C4-2B (cell line): ENCODE measurements at regions not wholly inside any gene's neighbourhood (a gene's known extent, or its start where the extent isn't known, plus 50 kb on each side); places are given as distances from the start of the nearest gene placed in this dataset.

Experiments
- H3K27ac ChIP-seq: fragments of 450-650 bp; 2 replicates; pipeline ENCODE4 v1.5.1; 2017
- CTCF ChIP-seq: fragments of 450-650 bp; conservative IDR thresholded peaks from 2 replicates; pipeline ENCODE4 v1.5.1; 2017; ENCODE audit warnings: mild to moderate bottlenecking
- ZFX ChIP-seq: fragments of 450-650 bp; IDR thresholded peaks from 2 replicates; pipeline ENCODE4 v1.6.1; 2017

- TF ChIP-seq CTCF (no peak), ZFX (no peak)
- no peak overlapping the region for H3K27ac ChIP-seq
Measured at GRCh38 chr9:118109542-118109941, 405.3 kb downstream of the TLR4 start.

DNA sequence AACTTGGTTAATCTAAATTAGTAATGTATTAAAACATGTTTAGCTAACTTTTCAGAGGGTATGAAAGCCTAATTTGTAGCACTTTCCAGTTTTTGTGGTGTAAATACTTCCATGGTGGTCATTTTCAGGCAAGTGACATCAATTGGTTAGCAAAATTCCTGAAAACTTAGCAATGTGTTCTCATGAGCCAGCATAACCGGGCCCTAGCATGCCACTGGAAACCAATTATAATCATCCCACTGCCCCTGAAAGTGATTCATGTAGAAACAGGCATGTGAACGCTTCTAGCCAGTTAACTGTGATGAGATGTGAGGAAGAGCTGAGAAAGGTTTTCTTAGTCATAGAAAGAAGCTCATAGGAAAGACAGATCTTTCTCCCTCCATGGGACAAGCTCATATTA lies 417.2 kb downstream of the TLR4 start:
- TF ChIP-seq ZFX (no peak), CTCF (no peak)
- H3K27ac ChIP-seq = no peak overlapping the region

GRCh38 chr9:118128313-118128712 lies 424.1 kb downstream of the TLR4 start:
- TF ChIP-seq CTCF = no peak
- TF ChIP-seq ZFX = no peak
- H3K27ac ChIP-seq = no peak overlapping the region

- H3K27ac ChIP-seq = no peak overlapping the region
- TF ChIP-seq ZFX (no peak), CTCF (no peak)
Measured at GRCh38 chr9:118129541-118129940, 425.3 kb downstream of the TLR4 start.

DNA sequence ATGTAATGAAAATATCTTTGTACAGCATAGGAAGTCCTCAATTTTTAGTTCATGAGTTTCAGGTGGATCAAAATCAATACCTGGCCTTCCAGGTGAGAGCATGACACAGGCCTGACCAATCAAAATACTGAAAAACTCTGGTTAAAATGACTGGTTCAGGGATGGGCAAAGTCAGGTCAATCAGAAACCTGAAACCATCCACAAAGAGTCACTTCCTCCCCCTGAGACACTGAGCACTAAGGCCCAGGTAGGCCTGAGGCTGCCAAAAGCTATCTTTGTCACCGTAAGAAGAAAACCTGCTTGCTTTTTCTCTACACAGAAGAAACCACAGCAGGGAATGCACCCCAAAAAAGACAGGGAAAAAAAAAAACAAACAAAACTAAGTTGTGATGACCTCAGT lies 444.8 kb downstream of the TLR4 start:
- no peak overlapping the region for H3K27ac ChIP-seq
- TF ChIP-seq ZFX (no peak), CTCF (no peak)

DNA sequence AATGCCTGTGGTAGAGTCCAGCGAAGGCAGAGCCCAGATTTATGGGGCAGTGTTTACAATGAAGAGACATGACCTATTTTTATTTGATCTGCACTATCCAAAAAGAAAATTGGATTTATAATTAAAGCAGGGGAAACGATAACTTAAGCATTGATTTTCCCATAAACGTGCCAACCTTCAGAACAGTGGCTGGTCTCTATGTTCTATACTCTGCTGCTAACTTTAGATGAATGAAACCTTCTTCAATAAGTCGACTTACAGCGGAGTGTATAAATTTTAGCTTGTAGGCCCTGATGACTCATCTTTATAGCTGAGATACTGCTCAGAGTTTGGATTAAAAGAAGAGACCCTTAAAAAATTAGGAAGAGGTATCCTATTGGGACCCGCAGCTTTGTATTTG lies 452.6 kb downstream of the TLR4 start:
- no peak overlapping the region for H3K27ac ChIP-seq
- TF ChIP-seq ZFX (no peak), CTCF (no peak)

DNA sequence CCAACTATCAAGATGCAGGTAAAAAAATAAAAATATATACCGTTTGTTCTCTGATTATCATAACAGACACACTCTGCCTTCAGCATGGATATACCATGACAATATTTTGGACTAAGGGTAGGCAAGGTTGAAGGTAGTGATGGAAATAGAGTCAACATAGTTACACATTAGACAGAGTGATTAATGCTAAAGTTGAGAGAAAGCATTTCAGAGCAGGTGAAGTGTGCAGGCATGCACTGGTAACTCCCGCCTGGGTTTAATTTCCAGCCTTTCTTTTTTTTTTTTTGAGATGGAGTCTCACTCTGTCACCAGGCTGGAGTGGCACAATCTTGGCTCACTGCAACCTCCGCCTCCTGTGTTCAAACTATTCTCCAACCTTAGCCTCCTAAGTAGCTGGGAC lies 458.5 kb downstream of the TLR4 start:
- H3K27ac ChIP-seq = no peak overlapping the region
- TF ChIP-seq ZFX (no peak), CTCF (no peak)
